ENCODE measurements at regions not wholly inside any gene's neighbourhood (a gene's known extent, or its start where the extent isn't known, plus 50 kb on each side); places are given as distances from the start of the nearest gene placed in this dataset.

DNA sequence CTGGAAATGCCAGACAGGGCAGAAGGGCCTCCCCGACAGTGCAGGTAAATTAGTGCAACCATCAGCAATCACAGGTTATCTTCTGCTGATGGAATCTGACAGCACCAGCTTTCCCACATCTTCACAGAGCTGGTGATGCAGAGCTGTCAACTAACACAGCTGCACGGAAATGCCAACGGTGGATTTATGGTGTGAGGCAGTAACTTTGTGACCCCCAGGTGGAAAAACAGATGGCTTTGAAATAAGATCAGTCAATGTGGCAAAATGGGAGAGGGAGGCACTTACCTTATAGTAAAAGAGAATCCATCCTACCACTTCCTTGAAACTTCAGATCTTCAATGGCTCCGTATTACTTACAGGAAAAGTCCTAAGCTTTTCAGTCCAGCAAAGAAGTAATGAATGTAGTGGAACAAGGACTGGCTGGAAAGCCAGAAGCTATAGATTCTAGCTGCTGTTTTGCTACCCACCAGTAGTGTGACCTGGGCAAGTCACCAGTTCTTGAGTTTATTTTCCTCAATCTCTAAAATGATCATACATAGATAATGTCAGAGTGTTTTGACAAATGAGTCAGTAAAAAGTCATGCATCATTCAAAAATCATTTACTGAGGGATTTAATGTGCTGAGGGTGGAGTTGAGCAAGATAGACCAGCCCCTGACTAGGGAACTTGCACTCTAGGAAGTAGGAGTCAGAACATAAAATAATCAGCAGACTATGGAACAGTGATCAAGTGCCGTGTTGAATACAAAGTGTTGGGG is 245.7 kb upstream of the JUN start:
- TF ChIP-seq, protein P1, sequence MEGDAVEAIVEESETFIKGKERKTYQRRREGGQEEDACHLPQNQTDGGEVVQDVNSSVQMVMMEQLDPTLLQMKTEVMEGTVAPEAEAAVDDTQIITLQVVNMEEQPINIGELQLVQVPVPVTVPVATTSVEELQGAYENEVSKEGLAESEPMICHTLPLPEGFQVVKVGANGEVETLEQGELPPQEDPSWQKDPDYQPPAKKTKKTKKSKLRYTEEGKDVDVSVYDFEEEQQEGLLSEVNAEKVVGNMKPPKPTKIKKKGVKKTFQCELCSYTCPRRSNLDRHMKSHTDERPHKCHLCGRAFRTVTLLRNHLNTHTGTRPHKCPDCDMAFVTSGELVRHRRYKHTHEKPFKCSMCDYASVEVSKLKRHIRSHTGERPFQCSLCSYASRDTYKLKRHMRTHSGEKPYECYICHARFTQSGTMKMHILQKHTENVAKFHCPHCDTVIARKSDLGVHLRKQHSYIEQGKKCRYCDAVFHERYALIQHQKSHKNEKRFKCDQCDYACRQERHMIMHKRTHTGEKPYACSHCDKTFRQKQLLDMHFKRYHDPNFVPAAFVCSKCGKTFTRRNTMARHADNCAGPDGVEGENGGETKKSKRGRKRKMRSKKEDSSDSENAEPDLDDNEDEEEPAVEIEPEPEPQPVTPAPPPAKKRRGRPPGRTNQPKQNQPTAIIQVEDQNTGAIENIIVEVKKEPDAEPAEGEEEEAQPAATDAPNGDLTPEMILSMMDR (conservative IDR thresholded peaks at IDR 0.05; ENCODE audit: low read length), result no peak
- no peak for TF ChIP-seq EZH2phosphoT487 (IDR thresholded peaks at IDR 0.05; ENCODE audit: borderline replicate concordance)

Data from Loucy (cell line).